Choroid plexus epithelial cell (primary cell): ENCODE measurements at regions not wholly inside any gene's neighbourhood (a gene's known extent, or its start where the extent isn't known, plus 50 kb on each side); places are given as distances from the start of the nearest gene placed in this dataset.
A peak's percentile ranks its signal among the peaks of the same experiment; 100 is the strongest.

Experiments
- DNase-seq: peaks from one replicate; pipeline ENCODE4 v3.0.0-alpha.2; 2010; ENCODE audit warnings: low read depth
- H3K4me3 ChIP-seq: 2 replicates; pipeline ENCODE4 v1.5.1; 2011; ENCODE audit warnings: low read depth, mild to moderate bottlenecking, control low read depth, low read length, moderate library complexity
- TF ChIP-seq, protein P1 (sequence below): conservative IDR thresholded peaks from 2 replicates; pipeline ENCODE4 v1.5.1; 2011; ENCODE audit warnings: low read depth, mild to moderate bottlenecking, control low read depth, inconsistent platforms, low read length, moderate library complexity

DNA sequence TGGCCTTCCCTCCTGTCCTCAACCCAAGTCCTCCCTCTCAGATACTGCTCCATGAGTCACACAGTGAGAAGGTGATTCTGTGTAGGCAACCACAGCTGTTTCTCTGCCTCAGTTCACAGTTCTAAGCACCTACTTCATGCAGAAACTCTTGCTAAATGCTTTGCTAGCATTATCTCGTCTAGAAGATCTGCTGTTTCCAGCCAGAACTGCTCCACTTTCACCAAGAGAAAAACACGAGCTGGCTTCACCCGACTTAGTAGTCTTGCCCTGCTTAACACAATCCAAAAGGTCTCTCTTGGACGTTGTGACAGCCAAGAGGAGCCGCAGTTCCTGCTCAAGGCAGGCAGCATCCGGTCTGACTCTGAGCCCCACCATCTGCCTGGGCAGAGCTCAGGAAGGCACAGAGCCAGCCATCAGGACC, 272.1 kb downstream of the UACA start:
- peak; percentile 56 for DNase-seq
- no peak overlapping the region for H3K4me3 ChIP-seq
- TF ChIP-seq, protein P1, sequence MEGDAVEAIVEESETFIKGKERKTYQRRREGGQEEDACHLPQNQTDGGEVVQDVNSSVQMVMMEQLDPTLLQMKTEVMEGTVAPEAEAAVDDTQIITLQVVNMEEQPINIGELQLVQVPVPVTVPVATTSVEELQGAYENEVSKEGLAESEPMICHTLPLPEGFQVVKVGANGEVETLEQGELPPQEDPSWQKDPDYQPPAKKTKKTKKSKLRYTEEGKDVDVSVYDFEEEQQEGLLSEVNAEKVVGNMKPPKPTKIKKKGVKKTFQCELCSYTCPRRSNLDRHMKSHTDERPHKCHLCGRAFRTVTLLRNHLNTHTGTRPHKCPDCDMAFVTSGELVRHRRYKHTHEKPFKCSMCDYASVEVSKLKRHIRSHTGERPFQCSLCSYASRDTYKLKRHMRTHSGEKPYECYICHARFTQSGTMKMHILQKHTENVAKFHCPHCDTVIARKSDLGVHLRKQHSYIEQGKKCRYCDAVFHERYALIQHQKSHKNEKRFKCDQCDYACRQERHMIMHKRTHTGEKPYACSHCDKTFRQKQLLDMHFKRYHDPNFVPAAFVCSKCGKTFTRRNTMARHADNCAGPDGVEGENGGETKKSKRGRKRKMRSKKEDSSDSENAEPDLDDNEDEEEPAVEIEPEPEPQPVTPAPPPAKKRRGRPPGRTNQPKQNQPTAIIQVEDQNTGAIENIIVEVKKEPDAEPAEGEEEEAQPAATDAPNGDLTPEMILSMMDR = no peak

DNA sequence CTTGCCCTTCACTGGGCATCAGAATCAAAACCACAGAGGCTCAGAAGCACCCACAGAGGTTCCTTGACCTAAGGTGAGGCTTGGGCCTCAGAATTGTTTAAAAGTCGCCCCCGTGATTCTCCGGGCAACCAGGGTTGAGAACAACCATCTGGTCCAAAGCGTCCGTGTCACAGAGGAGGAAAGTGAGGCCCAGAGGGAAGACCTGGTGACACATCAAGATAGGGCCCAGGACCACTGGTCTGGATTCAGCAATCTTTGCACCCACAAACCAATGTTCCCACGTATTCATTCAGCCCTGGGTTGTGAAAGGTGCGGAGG, 272.6 kb downstream of the UACA start:
- DNase-seq = no peak
- H3K4me3 ChIP-seq = no peak overlapping the region
- TF ChIP-seq, protein P1 = no peak

DNA sequence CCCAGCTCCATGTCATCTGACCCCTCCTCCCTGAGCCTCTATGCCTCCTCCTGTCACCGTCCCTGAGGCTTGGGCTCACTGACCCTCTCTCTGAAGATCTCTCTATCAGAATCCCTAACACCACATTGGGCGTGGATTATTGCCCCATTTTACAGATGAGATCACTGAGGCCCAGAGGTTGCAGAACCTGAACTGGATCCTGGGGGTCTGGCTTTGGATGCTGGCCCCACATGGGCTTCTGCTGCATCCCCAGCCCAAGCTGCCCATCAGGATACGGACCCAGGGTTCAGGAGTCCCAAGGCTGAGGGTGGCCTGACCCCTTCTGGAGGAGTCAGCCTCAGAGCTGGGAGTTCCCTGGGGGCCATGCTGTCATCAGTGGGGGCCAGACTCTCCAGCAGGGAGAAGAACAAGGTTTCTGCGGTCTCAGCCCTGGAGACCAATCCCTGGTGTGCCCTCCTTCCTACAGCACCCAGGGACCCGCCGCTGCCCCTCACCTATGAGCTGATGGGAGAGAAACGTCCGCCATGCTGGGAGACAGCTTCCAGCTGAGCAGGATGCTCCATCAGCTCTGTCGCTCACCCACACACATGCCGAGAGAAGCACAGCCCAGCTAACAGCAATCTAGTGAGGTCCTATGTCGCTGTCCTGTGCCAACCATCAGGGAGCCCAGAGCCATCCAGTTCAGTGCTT, 273.1 kb downstream of the UACA start:
- no peak overlapping the region for H3K4me3 ChIP-seq
- TF ChIP-seq, protein P1 = no peak
- DNase-seq = no peak

DNA sequence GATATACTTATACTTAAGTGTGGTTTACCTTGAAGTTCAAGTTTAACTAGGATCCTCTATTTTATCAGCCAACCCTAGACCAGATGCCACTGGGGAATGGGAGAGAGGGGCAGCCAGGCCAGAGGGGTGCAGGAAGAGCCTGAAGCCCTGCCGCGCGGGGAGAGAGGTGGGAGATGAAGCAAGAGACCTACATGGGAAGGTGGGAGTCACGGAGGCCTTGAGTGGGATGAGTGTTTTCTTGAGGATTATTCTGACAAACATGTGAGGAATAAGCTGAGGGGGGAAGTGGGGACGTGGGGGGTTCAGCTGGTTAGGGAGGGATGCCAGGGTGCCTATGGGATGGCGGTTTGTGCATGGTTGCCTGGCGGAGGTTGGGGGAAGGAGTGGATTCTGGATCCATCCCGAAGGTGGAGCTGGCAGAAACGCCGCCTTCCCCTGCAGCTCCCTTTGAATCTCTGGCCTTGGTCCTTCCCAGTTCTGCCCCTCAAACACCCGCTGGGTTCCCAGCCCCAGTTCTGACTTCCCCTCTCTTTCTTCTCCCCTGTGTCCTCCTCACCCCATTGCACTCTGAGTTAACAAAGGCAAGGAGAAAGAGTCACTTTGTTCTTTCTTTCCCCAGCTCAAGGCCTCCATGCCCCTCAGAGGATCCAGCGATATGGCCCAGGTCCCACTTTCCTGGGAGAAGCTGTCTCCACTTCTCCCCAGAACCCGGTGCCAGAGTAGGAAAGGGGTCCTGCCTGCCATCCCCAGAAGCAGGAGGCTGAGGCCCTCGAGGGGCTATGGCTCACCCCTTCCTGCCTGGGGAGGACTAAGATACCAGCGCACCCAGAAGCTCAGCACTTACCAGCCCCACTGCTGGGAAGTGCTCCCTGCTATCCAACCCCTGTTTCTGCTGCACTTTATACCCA, 274.2 kb downstream of the UACA start:
- TF ChIP-seq, protein P1 = no peak
- no peak overlapping the region for H3K4me3 ChIP-seq
- no peak for DNase-seq

DNA sequence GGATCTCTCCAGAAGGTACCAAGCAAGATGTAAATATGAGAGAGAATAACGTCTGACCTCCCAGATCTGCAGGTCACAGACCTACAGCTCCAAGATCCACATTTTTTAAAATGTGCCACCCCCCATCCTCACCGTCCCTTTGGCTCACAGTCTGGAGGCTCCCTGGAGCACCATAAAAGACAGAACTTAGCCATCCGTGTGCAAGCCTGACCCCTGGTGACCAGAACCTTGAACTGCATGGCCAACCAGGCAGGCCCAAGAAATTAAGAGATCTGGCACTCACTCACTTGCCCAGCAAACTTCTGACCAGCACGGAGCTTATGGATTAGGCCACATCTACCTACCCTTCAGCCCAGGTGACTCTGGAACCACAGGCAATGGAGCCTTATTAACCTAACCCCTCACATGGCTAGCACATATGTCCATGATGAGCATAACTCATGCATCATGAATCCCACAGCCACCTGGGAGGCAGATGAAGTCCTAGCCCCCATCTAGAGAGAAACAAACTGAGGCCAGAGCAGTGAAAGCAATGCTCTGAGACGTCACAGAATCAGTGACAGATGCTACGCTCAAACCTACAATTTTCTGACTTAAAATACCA, 275.3 kb downstream of the UACA start:
- H3K4me3 ChIP-seq = no peak overlapping the region
- TF ChIP-seq, protein P1 = peak; percentile 99
- DNase-seq = peak; percentile 84

DNA sequence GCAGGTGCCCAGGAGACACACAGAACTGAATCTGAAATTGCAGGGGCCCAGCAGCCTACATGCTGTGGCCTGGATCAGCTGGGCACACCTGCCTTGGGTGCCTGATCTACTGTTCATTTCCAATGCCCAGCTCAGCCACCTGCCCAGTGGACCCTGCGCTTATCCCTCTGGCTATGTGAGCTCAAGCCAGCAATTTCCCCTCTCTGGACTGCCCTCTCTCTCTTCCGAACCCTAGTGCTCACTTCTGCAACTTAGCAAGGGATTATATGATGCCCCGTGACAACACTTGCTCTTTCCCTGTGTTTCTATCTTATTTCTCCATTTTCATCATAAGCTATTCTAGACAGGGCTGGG, 276.0 kb downstream of the UACA start:
- TF ChIP-seq, protein P1 = no peak
- no peak for DNase-seq

More for the DNA sequence above, 276.0 kb downstream of the UACA start:
- H3K4me3 ChIP-seq = no peak overlapping the region
